COR-L47 (cell line): ENCODE measurements at regions not wholly inside any gene's neighbourhood (a gene's known extent, or its start where the extent isn't known, plus 50 kb on each side); places are given as distances from the start of the nearest gene placed in this dataset.
"Not testable (repeated sequence)": the region's sequence is repeated elsewhere in the genome, so short reads cannot be mapped to it uniquely, and the experiment has no call there.

Experiments used
- DNase-seq: peaks from one replicate; lab custom pipeline; 2025; lab: John Stamatoyannopoulos, UW

DNA sequence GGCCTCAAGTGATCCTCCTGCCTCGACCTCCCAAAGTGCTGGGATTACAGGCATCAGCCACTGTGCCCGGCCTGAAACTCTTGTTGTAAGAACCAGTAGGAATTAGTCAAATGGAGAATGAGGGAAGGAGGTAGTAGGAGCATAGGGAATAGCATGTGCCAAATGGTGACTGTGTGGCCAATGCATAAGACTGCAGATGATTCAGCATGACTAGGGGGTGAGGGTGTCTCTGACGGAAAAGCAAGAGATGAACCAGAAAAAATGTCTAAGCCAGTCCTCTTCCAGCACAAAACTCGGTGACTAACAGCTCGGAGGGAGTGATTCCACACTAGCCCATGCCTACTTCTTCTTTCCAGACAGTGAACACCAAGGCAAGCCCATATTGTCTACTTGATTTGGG is 58.2 kb upstream of the DUSP21 start:
- no peak for DNase-seq

DNA sequence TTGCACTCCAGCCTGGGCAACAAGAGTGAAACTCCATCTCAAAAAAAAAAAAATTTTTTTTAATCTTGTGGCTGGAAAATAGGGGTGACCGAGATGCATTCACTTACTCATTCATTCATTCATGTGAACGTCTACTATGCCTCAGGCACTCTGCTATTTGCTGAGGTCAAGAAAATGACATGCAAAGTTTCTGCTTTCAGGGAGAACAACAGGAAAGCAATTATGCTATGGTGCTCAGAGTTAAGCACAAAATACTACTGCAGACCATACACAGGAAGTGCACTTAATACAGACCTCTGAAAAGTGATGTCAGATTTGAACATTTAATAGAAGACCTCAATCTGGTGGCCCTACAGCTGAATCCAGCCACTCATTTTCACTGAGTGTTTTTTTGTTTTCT is 59.6 kb upstream of the DUSP21 start:
- no peak for DNase-seq

DNA sequence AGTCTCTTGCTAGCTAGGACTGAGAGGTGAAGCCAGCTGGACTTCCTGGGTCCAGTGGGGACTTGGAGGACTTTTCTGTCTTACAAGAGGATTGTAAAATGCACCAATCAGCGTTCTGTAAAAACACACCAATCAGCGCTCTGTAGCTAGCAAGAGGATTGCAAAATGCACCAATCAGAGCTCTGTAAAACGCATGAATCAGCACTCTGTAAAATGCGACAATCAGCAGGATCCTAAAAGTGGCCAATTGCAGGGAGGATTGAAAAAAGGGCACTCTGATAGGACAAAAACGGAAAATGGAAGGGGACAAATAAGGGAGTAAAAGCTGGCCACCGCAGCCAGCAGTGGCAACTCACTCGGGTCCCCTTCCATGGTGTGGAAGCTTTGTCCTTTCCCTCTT is 65.6 kb upstream of the DUSP21 start:
- DNase-seq, result no peak

DNA sequence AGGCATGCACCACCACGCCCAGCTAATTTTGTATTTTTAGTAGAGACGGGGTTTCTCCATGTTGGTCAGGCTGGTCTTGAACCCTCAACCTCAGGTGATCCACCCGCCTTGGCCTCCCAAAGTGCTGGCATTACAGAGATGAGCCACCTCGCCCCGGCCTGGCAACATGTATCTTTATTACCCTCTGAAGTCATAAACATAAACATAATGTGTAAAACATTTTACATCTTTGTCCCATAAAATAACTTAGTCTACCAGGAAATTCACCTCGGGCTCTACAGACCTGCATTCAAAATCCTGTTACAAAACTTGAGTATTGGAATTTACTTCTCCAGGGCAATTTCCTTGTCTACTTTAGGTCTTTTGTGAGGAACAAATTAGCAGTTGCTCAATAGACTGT is 68.1 kb upstream of the DUSP21 start:
- DNase-seq, result no peak

DNA sequence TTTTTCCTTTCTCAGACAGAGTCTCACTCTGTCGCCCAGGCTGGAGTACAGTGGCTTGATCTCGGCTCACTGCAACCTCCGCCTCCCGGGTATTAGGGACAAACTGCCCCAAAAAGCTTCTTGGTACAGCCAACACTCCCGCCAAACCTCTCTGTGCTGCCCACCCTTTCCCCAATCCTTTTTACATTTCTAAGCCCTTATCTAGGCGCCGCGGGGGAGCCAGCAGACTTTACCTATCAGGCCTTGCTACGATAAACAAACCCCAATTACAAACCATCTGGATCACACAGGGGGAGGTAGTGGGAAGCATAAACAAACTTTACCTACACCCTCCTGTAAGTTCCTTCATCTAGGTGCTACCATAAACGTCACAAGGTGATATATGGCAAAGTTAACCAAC is 69.8 kb upstream of the DUSP21 start:
- not testable (repeated sequence) for DNase-seq

DNA sequence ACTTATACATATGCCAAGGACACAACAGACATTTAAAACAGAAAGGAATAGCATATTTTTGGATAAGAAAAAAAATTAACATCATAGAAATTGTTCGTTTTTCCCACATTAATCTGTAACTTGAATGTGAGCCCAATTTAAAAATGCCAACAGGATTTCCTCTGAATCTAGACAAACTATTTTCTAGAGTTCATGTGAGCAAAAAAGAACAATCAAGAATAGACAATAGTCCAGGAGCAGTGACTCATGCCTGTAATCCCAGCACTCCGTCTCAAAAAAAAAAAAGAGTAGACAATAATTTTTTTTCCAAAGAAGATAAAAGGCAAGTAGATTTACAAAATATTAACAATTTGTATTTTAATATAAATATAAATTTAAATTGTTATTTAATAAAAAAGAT is 73.7 kb upstream of the DUSP21 start:
- no peak for DNase-seq

DNA sequence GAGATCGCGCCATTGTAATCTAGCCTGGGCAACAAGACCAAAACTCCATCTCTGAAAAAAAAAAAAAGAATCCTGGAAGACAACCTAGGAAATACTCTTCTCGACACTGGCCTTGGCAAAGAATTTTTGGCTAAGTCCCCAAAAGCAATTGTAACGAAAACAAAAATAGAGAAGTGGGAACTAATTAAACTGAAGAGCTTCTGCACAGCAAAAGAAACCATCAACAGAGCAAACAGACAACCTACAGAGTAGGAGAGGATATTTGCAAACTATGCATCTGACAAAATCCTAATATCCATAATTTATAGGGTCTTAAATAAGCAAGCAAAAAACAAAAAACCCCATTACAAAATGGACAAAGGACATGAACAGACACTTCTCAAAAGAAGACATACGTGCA is 76.5 kb upstream of the DUSP21 start:
- DNase-seq, result no peak

DNA sequence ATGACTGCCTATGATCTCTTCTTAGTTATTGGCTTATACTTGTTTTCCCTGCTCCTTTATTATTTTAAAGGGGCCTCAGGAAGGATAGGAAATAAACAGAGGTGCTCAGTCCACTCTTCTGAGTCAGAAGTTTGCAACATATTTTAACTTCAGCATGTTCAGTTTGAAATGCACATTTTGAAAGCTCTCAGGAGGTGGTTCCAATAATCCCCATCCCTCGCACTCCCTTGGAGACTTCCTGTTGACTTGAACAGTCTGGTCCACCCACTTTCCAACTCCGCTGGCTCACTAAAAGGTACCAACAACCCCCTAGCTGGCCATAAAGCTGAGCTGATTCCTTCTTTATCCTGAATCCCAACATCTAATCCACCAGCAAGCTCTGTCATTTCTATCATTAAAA is 78.3 kb upstream of the DUSP21 start:
- DNase-seq, result no peak

DNA sequence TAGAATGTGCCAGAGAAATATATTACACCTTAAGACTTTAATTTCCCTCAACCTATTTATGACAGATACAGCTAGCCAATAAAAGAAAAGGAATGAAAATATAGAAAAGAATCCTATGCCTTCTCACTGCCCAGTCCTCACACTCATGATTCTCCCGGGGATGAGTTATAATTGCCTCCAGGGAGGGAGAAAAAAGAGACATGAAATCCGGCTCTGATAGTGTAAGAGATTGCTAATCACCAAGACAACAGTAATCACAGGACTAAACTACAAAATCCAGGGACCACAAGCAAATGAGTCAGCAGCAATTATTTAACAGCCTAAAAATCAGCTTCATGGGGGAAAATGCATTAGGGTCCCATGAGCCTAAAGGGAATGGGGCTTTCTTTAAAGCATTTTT is 95.9 kb upstream of the DUSP21 start:
- no peak for DNase-seq

DNA sequence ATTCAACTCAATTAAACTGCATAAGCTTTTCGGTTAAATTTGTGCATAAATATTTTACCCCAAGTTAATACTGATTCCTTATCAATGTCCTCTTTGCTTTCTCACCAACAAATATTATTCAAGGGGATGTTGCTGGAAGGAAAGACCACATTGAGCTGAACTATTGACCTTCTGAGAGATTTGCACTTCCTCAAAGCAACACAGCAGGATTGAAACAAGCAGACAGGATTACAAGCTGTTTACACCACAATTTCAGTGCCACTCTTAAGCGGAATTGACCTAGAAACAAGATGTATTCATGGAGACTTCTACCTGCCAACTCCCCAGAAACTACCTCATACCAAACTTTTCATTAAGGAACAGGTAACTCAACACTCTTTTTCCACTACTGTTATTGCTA is 96.5 kb upstream of the DUSP21 start:
- no peak for DNase-seq

DNA sequence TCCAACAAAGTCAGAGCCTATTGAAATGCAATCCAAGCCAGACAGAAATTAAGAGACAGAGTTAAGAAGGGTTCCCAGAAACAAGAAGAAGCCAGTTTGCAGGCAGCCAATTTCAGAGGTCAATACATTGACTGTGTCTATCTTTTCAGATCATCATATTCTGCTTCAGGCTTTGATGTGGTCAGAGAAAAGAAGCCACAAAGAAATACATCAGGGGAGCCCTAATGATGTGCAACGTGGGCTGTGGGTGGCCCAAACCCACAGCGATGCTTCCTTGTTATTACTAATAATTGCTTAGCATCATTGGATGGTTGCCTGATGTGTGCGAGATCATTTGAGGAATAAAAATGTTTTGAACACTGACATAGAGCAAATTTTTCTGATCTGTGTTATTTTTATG is 99.0 kb upstream of the DUSP21 start:
- DNase-seq, result no peak

DNA sequence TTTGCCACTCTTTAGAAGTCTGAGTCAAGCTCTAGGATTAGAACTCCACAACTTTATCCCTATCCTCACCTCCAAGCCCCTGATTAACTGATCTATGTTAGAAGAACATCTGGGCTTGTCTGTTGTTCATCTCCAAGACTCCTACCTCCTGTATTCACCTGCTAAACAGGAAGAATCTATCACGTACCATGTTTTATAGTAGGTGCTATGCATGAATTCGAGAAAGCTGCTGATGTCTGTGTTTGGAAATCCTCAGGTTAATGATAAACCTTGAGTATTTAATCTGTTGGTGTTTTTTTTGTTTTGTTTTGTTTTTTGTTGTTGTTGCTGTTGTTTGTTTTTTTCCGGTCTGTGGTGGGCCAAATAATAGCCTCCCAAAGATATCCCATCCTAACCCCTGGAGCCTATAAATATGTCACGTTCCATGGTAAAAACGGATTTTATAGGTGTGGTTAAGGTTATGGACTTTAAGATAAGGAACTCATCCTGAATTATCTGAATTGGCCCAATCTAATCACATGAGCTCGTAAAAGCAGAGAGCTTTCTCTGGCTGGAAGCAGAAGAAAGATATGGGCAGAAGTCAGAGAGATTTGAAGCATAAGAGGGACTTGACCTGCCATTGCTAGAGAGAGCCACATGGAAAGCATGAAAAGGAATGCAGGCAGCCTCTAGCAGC is 101.2 kb upstream of the DUSP21 start:
- no peak for DNase-seq

DNA sequence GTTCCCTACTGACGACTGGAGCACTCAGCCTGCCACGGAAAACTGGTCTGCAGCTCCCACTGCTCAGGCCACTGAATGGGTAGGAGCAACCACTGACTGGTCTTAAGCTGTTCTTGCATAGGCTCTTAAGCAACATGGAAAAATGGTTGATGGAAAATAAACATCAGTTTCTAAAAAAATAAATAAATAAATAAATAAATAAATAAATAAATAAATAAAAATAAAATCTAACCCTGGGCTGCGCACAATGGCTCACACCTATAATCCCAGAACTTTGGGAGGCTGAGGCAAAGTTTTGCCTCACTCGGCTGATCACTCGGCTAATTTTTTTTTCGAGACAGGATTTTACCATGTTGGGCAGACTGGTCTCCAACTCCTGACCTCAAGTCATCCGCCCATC is 102.0 kb upstream of the DUSP21 start:
- DNase-seq, result not testable (repeated sequence)

DNA sequence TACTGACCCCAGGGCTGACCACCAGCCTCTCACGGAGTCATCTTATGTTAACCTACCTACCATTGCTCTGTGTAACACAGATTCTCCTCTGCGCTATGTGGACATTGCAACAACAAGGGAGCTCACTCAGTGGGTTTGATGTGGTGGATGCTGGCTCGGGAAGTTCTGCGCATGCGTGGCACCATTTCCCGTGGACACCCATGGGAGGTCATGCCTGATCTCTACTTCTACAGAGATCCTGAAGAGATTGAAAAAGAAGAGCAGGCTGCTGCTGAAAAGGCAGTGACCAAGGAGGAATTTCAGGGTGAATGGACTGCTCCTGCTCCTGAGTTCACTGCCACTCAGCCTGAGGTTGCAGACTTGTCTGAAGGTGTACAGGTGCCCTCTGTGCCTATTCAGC is 102.4 kb upstream of the DUSP21 start:
- not testable (repeated sequence) for DNase-seq

DNA sequence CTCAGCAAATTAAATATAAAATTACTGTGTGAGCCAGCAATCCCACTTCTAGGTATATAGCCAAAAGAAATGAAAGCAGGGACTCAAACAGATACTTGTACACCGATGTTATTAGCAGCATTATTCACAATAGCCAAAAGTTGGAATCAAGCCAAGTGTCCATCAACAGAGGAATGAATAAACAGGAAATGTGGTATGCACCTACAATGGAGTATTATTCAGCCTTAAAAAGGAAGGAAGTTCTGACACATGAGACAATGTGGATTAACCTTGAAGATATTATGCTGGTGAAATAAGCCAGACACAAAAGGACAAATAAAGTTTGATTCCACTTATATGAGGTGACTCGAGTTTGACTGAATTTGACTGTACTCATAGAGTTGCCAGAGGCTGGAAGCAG is 108.3 kb upstream of the DUSP21 start:
- no peak for DNase-seq

DNA sequence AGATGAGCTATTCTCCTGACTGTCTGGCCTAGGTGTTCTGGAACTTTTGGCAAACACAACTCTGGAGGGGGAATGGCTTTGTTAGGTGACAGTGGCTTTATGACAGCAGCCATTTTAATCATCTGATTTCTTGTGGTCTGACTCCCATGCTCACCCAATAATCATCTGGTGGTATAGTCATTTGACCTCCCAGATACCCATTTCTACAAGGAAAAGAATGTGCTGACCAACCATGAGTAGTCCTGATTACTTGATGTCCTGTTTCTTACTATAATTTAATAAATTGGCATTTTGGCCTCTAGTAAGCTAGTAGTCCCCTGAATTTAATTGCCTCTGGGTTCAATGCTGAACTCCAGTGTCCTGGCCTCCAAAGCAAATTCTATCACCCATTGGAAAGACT is 109.9 kb upstream of the DUSP21 start:
- no peak for DNase-seq

DNA sequence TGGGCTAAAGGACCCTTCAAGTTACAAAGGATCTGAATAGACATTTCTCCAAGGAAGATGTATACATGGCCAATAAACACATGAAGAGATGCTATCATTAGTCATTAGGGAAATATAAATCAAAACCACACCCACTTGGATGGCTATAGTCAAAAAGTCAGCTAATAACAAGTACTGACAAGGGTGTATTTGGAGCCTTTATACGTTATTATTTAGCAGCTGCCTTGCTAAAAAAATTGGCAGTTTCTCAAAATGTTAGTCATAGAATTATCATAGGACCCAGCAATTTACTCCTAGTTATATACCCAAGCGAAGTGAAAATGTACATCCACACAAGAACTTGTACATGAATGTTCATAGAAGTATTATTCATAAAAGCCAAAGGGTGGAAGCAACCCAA is 112.7 kb upstream of the DUSP21 start:
- DNase-seq, result no peak

DNA sequence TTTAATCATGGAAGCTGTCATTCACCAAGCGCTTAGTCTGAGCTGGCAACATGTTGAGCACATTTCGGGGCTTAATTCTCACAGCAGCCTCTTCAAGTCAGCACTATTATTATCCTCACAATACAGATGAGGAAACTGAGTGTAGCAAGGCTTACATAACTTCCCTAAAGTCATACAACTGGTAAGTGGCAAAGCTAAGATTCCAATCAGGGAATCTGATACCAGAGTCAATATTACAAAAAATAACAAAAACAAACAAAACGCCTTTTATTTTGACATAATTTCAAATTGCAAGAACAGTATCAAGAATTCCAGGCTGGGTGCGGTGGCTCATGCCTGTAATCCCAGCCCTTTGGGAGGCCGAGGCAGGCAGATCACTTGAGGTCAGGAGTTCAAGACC is 120.4 kb upstream of the DUSP21 start:
- DNase-seq, result no peak

DNA sequence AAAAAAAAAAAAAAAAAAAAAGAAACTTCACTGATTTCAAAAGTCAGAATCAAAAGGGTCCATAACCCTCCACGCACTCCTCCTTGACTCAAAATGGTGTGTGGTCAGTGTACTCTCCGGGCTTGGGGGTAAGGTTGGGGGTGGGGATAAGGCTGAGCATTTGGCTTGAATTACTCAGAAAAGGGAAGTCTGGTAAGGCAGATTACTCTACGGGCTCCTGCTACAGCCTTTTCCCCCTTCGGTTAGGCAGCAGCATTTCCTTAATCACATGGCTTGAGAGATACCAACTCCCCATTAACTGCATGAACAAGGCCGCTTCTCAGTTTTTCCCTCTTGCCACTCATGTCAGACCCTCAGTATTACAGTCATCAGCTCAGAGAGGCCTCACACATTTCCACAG is 135.4 kb upstream of the DUSP21 start:
- no peak for DNase-seq

DNA sequence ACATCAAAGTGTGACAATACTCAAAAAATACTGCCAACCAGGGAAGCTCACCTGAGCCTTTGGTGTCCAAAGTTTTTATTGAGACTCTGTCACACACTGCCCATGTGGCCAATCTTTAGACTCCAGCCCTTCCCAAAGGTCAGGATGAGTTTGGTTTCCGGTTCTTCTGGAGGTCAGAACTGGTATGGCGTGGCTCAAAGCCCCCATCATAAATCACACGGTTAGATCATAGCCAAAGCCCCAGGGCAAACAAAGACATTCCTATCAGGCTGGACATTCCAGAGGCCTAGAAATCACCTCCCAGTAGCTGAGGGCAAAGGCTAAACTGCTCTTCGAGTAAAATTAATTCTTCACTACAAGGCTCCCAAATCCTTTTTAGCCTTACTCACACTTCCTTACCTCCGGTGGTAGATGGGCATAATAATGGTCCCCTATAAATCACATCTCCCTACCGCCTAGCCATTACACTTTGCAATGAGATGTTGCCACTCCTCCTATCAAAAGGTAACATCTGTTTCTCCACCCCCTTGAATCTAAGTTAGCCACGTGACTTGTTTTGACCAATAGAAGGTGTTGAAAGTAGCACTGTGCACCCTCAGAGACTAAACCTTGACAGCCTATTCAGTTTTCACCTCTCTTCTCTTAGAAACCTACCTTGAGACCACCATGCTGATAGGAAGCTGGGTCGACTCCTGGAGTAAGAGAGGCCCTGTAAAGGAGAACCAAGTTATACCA is 137.8 kb upstream of the DUSP21 start:
- no peak for DNase-seq

DNA sequence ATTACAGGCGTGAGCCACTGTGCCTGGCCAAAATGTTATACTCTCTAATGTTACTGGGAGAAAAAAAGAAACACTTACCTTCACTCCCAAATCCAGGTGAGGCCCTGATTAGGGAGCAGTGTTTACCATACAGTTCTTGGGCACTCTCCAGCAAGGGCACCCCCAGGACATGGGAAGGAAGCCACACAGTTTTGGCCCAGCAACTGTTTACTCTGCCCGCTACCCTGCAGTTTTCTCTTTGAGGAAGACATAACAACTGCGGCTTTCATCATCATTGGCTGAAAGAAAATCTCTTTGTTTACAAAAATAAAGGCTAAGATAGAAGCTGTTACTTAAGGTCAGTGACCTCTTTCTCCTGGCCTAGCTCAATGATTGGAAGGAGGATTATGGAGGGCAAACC is 145.5 kb upstream of the DUSP21 start:
- peak; percentile 77 for DNase-seq

DNA sequence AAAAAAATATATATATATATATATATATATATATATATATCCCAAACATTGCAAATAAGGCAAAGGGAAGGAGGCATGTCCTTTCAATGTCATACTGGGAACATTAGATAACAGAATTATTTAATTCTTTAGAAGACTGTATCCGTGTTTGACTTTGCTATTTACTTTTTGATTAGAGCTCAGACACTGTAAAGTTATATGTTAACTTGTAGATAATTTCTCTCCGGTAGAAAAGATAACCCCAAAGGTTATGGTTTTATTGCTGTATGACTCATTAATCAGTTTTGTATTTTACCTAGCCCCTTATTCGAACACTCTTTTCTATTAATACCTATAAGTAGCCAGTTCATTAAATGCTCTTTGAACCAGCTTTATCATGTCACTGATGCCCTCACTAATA is 150.6 kb upstream of the DUSP21 start:
- no peak for DNase-seq

DNA sequence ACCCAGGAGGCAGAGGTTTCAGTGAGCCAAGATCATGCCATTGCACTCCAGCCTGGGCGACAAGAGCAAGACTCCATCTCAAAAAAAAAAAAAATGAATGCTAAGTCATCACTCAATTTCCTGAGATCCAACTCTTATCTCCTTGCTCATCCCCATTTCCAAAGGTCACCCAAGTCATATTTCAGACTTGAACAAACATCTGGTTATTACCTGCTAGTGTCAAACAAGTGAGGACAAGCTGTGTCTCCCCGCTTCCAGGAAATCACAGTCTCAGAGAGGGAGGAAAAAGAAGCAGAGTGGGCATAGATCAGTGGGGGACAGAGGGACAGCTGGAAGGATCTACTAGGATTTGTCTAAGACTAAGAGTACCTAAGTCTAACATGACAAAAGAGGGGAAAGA is 147.5 kb upstream of the FUNDC1 start:
- DNase-seq, result no peak

DNA sequence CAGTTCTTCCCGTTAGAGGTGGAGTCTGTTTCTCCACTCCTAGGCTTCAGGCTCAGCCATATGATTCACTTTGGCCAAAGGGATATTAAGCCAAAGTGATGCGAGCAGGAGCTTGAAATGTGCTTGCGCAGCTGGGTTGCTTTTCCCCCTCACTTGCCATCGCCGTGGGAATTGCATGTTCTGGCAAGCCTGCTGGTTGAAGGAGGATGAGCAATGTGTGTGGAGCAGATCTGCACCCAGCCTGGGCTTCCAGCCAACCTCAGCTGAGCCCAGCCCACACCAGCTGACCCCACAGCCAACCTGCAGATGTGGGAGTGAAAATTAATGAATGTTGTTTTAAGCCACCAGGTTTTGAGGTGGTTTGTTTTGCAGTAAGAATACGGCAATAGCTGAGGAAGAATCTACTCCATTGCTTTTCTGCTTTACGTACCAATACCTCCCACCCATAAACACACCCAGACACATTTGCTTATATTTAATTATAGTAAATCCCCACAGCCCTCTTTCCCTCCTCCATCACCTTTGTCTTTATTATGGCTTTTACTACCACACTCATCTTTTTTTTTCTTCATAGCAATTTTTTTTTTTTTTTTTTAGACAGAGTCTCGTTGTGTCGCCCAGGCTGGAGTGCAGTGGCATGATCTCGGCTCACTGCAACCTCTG is 132.8 kb upstream of the FUNDC1 start:
- DNase-seq, result peak; percentile 83
